HS-27A (cell line): ENCODE measurements at regions not wholly inside any gene's neighbourhood (a gene's known extent, or its start where the extent isn't known, plus 50 kb on each side); places are given as distances from the start of the nearest gene placed in this dataset.

ENCODE experiments used
- DNase-seq: peaks from one replicate; pipeline ENCODE4 v3.0.0-alpha.2; 2012; ENCODE audit warnings: low read depth, missing footprints

GRCh38 chr11:104830508-104830907, 67.8 kb downstream of the CASP12 start:
- no peak for DNase-seq

DNA sequence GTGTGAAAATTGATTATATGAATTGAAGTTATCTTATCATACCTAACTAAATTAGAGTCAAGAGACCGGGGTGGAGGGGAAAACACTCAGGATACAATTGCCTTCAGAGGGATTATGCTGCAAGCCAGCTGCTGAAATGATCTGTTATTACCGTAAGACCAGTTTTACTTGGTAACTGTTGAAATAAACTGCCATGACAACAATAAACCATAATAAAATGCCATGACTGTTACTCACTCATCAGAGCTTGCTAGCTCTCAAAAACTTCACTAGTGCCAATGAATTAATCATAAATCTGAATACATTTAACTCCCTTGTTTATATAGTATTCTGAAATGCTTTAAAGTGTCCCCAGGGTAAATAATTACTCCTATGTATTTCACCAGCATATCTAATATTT, 68.2 kb downstream of the CASP12 start:
- DNase-seq = peak; percentile 2

DNA sequence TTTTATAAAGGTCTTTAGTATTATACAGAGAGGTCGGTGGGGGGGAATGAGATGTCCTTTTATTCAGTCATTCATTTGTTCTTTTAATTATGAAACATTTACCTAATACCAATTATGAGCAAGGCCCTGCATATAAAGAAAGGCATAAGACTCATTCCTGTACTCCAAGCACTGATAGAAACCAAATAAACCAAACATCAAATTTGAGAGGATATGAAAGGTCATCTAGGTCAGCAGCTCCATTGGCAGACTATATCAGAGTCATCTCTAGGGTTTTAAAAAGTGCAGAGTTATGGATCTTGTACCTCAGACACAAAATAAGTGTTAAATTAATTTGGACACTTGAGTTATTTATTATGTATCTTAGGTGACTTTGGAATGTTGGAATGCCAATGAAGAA, 71.5 kb downstream of the CASP12 start:
- no peak for DNase-seq

DNA sequence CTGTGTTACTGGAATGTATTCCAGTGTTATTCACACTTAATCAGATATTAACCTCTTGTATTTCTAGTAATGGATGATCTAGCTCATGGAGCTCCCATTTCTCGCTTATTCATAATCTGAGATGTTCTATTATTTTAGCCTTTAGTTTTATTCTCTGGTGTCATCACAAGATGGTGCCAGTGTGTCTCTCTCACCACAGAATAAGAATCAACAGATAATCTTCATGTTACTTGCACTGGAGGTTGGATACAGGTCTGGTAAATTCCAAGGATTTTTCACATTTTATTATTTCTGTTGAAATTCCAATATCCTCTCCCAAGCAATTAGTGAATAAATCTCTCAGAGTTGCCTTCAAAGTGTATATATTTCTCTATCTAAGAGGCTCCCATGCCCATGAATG, 74.6 kb downstream of the CASP12 start:
- DNase-seq = peak; percentile 3

- no peak for DNase-seq
These were observed 77.8 kb downstream of the CASP12 start for GRCh38 chr11:104820431-104820830.

GRCh38 chr11:104819603-104820002, 78.7 kb downstream of the CASP12 start:
- DNase-seq = no peak

- DNase-seq = no peak
These were observed 79.2 kb downstream of the CASP12 start for GRCh38 chr11:104819107-104819506.

DNA sequence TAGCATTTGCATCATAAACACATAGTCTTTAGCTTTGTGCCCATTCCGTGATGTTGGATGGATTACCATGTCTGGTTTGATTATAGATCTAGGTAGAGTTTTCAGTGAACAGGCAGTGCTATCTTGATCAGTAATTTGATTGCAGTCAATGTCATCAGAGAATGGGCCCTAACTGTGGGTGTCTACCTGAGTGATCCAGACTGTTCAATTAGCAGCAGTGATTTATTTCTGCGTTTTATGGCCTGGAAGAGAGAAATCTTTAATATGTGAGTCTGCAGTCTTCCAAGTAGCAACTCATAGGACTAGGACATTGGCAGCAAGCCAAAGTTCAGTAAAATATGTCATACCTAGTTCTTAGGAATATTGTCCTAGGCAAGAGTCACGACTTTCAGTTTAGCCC, 80.3 kb downstream of the CASP12 start:
- no peak for DNase-seq

GRCh38 chr11:104813532-104813931, 84.7 kb downstream of the CASP12 start:
- DNase-seq = no peak

DNA sequence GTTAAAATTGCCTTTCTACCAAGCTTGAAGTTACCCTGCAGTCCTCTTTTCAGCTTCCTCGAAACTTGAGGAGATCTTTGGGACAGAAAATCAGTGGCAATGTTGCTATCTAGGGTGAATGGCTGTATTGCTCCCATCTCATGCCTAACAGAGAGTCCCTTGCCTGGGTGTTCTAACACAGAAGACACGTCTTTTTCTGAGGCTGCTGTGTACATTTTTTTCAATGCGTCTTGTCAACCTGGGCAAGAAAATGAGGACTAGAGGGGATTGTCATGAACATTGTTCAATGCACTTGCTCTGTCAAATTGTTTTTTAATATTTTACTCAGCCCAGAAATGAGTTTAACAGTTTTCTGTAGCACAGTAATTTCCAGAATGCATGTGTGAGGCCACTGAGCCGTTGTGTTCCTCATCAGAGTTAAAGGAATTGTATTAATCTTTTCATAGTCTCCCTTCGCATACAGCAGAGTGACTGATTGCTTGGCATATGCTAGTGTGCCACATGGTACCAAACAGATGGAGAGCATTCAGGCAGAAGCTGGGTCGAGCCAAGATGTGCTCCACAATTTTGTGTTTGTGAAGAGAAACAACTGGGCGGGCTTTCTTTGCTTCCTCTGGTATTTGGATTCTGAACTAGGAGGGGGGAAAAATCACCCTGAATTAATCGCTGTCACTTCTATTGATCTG, 86.0 kb downstream of the CASP12 start:
- DNase-seq = no peak

GRCh38 chr11:104803776-104804175, 94.5 kb downstream of the CASP12 start:
- no peak for DNase-seq

DNA sequence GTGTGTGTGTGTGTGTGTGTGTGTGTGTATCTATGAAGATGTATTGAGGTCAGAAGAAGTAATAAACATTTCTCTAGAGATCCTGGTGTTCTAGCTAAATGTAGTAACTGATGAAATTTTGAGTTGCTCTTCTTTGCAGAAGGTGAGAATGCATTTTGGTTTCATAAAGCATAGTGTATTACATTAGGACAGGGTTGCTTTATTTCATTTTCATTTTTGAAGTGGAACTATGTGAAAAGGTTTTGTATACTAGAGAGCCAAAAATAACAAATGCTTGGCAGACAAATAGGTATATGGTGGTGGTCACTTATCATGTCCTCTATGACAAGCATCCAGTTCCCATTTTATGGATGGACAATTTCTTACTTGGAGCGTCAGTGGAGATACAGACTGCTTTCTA, 99.0 kb downstream of the CASP12 start:
- no peak for DNase-seq

DNA sequence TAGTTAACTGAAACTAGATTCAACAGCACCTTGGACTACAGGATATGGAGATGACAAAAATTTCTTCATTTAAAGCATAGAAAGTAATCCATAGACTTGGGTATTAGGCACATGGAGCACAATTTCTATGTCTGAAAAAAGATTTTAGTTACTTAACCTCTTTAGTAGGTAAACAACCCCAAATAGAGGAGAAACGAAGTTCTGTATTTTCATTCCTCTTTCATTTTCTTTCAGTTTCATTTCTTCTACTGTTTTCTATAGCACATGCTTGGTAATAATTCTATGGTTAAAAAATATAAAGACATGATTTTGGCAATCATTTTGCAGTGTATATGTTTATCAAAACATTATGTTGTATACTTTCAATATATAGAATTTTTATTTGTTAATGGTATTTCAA, 99.5 kb downstream of the CASP12 start:
- no peak for DNase-seq

DNA sequence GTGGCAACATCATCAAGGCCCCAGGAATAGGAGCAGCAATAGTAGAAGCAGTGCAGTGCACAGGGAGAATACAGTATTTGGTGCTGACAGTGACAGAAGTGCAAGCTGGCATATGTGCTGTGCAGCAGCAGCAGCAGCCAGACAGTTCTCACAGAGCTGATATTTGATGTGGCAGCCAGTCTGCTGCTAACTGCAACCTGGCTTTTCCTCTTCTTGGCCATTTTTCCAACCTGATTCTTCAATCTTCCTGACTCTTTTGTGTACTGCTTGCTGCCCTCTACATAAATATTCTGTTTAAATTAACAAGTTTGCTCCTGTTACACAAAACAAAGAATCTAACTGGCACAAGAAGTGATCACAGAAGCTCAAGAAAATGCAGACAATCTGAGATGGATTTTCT, 102.0 kb downstream of the CASP12 start:
- DNase-seq = no peak

DNA sequence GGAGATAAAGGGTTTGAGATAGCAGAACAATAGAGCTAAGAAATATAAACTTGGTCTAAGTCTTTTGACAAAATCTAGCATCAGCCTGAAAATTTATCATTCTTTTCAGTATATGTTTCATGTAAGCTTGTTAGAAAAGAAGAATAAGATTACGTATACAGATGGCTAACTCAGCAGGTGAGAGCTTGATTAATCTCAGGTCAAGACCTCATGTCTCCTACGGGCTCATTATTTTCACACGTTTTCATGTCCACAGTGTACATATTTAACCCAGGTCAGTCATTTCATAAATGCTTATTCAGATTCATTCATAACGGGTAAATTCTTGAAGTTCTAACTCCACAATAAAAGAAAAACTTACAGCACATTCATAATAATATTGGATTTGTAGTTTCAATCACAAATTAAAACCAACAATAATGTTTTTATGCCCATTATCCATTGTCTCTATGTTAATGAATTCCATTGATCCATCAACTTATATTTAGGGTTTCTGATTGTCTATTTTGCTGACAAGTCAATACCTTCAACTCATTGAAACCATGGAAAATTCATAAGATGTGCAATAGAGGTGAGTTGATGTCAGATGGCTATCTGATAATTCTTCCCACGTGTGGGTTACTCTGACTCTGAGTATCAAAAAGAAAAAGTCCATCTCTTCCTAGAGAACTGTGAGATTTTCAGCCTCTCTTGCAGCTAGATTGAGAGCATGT, 102.6 kb downstream of the CASP12 start:
- no peak for DNase-seq

- no peak for DNase-seq
These were observed 105.4 kb downstream of the CASP12 start for GRCh38 chr11:104792861-104793260.

GRCh38 chr11:104791896-104792295, 106.4 kb downstream of the CASP12 start:
- no peak for DNase-seq

DNA sequence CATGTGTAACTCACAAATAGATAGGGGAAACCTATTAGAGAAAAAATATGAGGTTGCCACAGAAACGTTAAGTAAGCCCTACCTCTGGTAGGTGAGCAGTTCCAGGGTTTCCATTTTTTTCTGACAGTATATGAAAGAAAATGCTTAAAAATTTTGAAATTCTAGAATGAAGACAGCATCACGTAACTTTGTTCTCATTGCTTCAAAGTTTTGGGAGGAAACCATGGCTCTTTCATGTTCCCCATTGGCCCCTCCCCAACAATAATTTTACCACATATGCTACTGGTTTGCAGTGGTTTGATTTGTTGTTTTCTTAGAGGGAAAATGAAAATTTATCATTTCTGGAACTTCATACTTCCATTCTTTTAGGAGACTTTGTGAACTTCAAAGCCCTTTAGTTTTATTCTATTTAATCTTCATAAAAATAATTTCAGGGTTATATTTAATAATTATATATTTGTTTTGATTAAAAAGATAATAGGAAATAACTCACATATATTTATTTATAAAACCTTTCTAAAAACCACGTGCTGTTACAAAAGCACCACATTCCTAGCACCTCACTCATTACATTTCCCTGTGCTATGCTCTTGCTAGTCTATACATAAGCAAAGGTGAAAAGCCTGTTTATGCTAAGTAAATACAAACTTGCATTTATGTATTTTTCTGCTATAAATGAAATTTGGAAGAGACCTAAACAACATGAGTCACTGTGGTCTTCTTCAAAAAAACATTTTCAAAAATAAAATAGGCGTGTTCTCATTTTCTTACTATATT, 113.4 kb downstream of the CASP12 start:
- DNase-seq = no peak

DNA sequence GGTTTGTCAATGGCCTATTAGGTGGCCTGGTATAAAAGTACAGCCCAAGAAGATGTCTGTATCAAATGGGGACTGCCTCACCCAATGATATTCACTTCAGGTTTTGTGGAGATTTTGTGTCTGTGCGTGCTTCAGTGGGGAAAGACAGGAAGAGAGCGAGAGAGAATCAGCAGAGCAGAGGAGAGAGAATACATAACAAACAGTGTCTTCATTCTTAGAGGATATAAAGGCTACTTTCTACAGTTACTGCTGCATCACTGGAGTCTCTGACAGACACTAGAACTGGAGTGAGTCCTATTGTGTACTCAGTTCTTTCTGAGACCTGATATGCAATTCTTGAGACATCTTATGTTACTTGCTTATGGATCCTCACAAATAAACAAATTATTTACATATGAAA, 115.0 kb downstream of the CASP12 start:
- DNase-seq = no peak

- DNase-seq = no peak
These were observed 115.9 kb downstream of the CASP12 start for GRCh38 chr11:104782377-104782754.

- DNase-seq = no peak
These were observed 116.4 kb downstream of the CASP12 start for GRCh38 chr11:104781719-104782376.

DNA sequence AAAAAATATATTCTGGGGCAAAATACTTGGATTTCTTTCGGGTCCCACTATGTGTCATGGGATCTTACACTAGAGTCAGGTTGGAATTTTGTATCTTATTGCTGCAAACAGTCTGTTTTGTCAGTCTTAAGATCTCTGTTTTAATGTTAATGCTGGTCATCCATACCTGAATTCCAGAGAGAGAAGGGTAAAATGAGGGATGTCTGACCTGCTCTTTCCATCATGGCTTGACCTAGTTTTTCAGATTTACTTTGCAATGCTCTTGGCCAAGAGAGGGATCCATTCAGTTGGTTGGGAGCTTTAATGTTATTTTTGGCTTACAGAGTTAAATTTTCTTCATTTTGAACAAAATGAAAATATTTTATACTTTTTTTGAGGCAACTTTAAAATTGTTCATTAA, 117.2 kb downstream of the CASP12 start:
- no peak for DNase-seq
